ENCODE measurements at regions not wholly inside any gene's neighbourhood (a gene's known extent, or its start where the extent isn't known, plus 50 kb on each side); places are given as distances from the start of the nearest gene placed in this dataset.

- no peak for ATAC-seq
- TF ChIP-seq ZNF70 (CRISPR knock-in tag; IDR thresholded peaks at IDR 0.05) (no peak), ZFP3 (CRISPR knock-in tag; IDR thresholded peaks at IDR 0.05) (no peak), PATZ1 (CRISPR knock-in tag; IDR thresholded peaks at IDR 0.05; ENCODE audit: borderline replicate concordance) (no peak), SNAI2 (CRISPR knock-in tag; IDR thresholded peaks at IDR 0.05) (no peak), ZNF565 (CRISPR knock-in tag; conservative IDR thresholded peaks at IDR 0.05; ENCODE audit: low read depth) (no peak), ZC3H10 (CRISPR knock-in tag; IDR thresholded peaks at IDR 0.05) (no peak), ISL1 (CRISPR knock-in tag; IDR thresholded peaks at IDR 0.05) (no peak), POU6F1 (CRISPR knock-in tag; IDR thresholded peaks at IDR 0.05; ENCODE audit: borderline replicate concordance, low read depth) (no peak), TCF4 (CRISPR knock-in tag; IDR thresholded peaks at IDR 0.05; ENCODE audit: borderline replicate concordance) (no peak), CSRNP3 (CRISPR knock-in tag; IDR thresholded peaks at IDR 0.05) (no peak), TSHZ2 (CRISPR knock-in tag; IDR thresholded peaks at IDR 0.05) (no peak), TOX (CRISPR knock-in tag; IDR thresholded peaks at IDR 0.05; ENCODE audit: borderline replicate concordance) (no peak), GLIS3 (CRISPR knock-in tag; IDR thresholded peaks at IDR 0.05) (no peak), CREB5 (CRISPR knock-in tag; IDR thresholded peaks at IDR 0.05; ENCODE audit: low read depth) (no peak), RARB (CRISPR knock-in tag; IDR thresholded peaks at IDR 0.05) (no peak), ZNF8 (CRISPR knock-in tag; IDR thresholded peaks at IDR 0.05) (no peak)
These were observed 75.7 kb downstream of the ZC3H11B start for GRCh38 chr1:219537223-219537631.

GRCh38 chr1:219536038-219536437 is 76.9 kb downstream of the ZC3H11B start:
- ATAC-seq = no peak
- TF ChIP-seq TSHZ2 (CRISPR knock-in tag; IDR thresholded peaks at IDR 0.05) (no peak), GLIS3 (CRISPR knock-in tag; IDR thresholded peaks at IDR 0.05) (no peak), CSRNP3 (CRISPR knock-in tag; IDR thresholded peaks at IDR 0.05) (no peak), BACH2 (CRISPR knock-in tag; IDR thresholded peaks at IDR 0.05; ENCODE audit: borderline replicate concordance) (no peak), RARB (CRISPR knock-in tag; IDR thresholded peaks at IDR 0.05) (no peak)
